NCI-H774 (cell line): ENCODE measurements at regions not wholly inside any gene's neighbourhood (a gene's known extent, or its start where the extent isn't known, plus 50 kb on each side); places are given as distances from the start of the nearest gene placed in this dataset.

ENCODE experiments used
- DNase-seq: peaks from one replicate; lab custom pipeline; 2025; lab: John Stamatoyannopoulos, UW

GRCh38 chr2:104766683-104767082 is 87.2 kb upstream of the POU3F3 start:
- DNase-seq: no peak

GRCh38 chr2:104768694-104769093 is 85.2 kb upstream of the POU3F3 start:
- no peak for DNase-seq

DNA sequence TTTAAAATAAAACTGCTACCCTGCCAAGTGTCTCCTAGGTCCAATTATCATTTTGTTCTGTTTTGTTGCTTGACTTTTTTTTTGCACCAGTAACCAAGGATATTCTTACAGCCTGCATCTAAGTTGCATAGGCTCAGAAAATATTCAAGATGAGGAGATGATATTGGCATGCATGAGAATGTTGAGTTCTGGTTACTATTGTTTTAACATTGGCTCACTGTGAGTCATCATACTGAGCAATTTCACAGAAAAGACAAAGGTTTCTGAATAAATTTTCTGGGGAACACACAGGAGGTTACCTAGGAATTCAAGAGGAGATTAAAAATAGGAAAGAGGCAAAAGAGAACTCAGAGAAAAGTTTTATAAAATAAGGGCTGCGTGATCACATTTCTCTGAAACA is 84.8 kb upstream of the POU3F3 start:
- DNase-seq: no peak

- no peak for DNase-seq
Measured at GRCh38 chr2:104772996-104773395, 80.9 kb upstream of the POU3F3 start.

DNA sequence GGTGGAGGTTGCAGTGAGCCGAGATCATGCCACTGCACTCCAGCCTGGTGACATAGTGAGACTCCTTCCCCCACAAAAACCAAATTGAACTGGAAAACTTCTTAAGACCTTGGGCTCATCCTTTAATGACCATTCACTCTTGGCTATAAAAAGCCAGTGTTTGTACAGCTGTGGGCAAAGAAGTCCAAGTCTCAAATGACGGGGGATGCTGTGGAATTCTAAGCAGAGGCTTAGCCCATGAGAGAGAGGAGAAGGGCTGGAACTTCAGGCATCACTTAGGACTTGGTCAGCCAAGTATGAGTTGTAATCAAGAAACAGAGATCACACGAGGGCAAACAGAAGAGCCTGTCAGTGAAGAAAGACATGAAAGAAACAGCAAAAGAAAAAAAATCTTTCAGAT is 79.3 kb upstream of the POU3F3 start:
- no peak for DNase-seq

- DNase-seq: no peak
Measured at GRCh38 chr2:104777721-104778120, 76.2 kb upstream of the POU3F3 start.

GRCh38 chr2:104781151-104781550 is 72.8 kb upstream of the POU3F3 start:
- no peak for DNase-seq

- DNase-seq: no peak
Measured at GRCh38 chr2:104784264-104784663, 69.7 kb upstream of the POU3F3 start.

- no peak for DNase-seq
Measured at GRCh38 chr2:104786204-104786603, 67.7 kb upstream of the POU3F3 start.

DNA sequence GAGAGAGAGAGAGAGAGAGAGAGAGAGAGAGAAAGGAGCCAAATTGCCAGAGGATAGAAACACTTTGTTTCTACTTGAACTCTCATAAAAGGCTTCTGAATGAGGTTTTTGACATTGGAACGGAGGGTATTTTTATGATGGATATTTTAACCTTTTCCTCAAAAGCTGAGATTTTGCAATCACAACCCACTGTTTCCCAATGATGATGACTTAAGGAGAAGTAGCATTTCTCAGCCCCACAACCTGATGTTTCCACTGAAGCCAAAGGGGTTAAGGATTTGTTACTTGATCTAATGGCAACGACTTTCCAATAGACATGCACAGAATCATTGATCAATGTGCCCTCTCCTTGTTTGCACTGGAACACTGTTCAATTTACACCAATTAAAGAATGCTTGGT is 67.1 kb upstream of the POU3F3 start:
- no peak for DNase-seq

GRCh38 chr2:104787298-104788065 is 66.4 kb upstream of the POU3F3 start:
- no peak for DNase-seq

DNA sequence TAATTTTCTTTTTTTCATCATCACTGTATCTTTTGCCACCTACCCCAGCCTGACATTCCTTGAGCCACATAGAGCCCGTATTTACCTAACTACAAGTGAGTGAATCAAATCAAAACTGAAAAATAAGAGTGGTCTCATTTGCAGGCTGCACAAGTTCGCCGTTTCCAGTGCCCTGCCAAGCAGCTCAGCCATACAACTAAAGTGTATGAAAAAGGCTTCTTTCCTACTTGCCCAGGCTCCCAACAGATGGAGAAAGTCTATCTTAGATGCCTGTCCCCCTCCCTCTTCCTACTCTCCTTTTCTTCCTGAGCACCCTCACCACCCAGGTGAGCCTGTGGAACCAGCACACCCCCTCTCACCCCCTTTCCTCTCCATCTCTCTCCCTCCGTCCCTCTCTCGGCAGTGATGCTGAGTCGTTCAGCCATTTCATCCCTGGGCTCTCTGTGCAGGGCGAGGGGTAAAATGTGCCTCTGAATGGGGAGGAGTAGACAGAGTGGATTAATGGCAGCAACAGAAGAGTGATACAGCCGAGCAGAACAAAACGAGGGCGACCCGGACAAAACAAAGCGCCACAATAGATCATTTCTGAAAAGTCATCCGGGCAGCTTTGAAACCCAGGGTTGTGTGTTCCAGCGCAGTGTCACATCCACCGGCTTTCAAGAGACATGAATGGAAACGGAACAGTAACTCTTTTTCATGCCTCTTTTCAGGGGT is 65.0 kb upstream of the POU3F3 start:
- no peak for DNase-seq

GRCh38 chr2:104790100-104790811 is 63.7 kb upstream of the POU3F3 start:
- no peak for DNase-seq

GRCh38 chr2:104790901-104791495 is 62.9 kb upstream of the POU3F3 start:
- DNase-seq: no peak

DNA sequence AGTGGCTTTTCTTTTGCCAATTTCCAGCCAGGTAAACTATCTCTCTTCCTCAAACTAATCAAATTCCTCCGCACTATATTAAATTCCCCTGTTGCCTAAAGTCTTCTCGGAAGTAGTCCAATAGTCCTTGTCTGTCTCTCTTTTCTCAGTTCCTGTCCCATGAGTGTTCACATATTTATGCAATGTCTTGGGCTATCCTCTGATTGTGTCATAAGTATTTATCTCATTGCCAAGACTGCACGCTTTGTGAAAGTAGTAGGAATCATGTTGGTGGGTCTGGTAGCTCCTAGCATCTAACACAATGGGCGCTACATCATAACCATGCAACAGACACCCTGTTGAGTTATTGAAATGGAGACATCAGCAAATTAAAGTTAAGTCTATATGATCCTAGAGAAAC is 59.9 kb upstream of the POU3F3 start:
- no peak for DNase-seq

DNA sequence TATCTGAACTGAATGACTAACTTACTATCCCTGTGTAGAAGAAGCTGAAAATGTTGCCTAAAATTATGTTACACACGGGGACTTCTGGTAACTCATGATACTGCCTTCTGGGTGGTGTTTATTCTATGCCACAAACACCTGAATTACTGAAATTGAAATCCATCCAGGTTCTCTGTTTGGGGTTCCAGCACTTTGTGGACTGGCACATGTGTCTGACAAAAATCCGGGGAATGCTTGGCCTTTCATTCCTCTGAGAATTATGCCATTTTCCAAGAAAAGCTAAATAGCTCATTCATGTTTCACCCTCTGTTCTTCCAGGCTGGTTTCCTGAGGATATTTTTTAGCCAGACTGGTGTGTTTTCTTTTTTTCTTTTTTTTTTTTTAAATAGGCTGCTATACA is 59.5 kb upstream of the POU3F3 start:
- DNase-seq: no peak
